ENCODE measurements at regions not wholly inside any gene's neighbourhood (a gene's known extent, or its start where the extent isn't known, plus 50 kb on each side); places are given as distances from the start of the nearest gene placed in this dataset.

GRCh38 chr9:135297456-135298075 lies 182.0 kb upstream of the PPP1R26 start:
- Histone ChIP-seq H3K9ac (ENCODE audit: insufficient read depth in 1 of 2, low read depth in 2 of 2, low read length in 2 of 2) (no peak overlapping the region), H3K27me3 (ENCODE audit: control insufficient read depth in 2 of 2, insufficient read depth in 2 of 2, low read length in 2 of 2) (peaks cover 9 to 60% of the 10 kb centered on the region in 2 experiments; a peak in 3 of 5 replicates), H3K4me2 (ENCODE audit: insufficient read depth, low read length) (no peak overlapping the region), H3K79me2 (ENCODE audit: control insufficient read depth, insufficient read depth, low read length) (no peaks in the 10 kb centered on the region), H4K20me1 (replicated peaks; ENCODE audit: control insufficient read depth, insufficient read depth, low read length) (peaks cover 4% of the 10 kb centered on the region; the same call in 1 of the 2 replicates), H3K9me1 (ENCODE audit: control insufficient read depth, insufficient read depth, low read length) (no peaks in the 10 kb centered on the region), H3K4me1 (replicated peaks in 1 of 2; ENCODE audit: control insufficient read depth in 2 of 2, insufficient read depth in 2 of 2, low read length in 2 of 2) (no peaks in the 10 kb centered on the region), H2AFZ (ENCODE audit: low read depth, low read length) (no peak overlapping the region), H3K27ac (ENCODE audit: extremely low read depth, low read depth, low read length) (no peak overlapping the region), H3K36me3 (ENCODE audit: control insufficient read depth, insufficient read depth, low read length) (no peaks in the 10 kb centered on the region), H3K4me3 (no peak overlapping the region), H3K9me3 (replicated peaks; ENCODE audit: control insufficient read depth, insufficient read depth, low read depth, low read length) (no peaks in the 10 kb centered on the region)
- intact Hi-C loops (cut with micrococcal nuclease) (no loop called here), in situ Hi-C loops (cut with MboI) (no loop called here)
- ChIA-PET POLR2A (no interaction called here), CTCF (ENCODE audit: low intra/inter-chr PET ratio) (no interaction called here)
- BruUV-seq (replicated peaks), result no TSS peak
- 0% methylated on average over 16 of the region's 16 CpGs for WGBS (ENCODE audit: insufficient coverage, low coverage, missing lambda C conversion rate)
- DNase-seq (ENCODE audit: extremely low read depth in 1 of 4, low spot score in 3 of 4) (no peak), FAIRE-seq (no peak), ATAC-seq (no peak)
- TF ChIP-seq MYC (IDR thresholded peaks at IDR 0.05; ENCODE audit: low read depth, low read length) (no peak), MYC (CRISPR knock-in tag; IDR thresholded peaks at IDR 0.05; ENCODE audit: borderline replicate concordance, low read depth) (no peak), CREM (IDR thresholded peaks at IDR 0.05; ENCODE audit: low read depth) (no peak), SRSF1 (IDR thresholded peaks at IDR 0.05; ENCODE audit: low read depth, low read length) (no peak), SRSF7 (optimal IDR thresholded peaks at IDR 0.05; ENCODE audit: low read depth, low read length) (no peak), CUX1 (CRISPR knock-in tag; IDR thresholded peaks at IDR 0.05) (no peak), ZNF583 (CRISPR knock-in tag; IDR thresholded peaks at IDR 0.05) (no peak), ZNF263 (CRISPR knock-in tag; IDR thresholded peaks at IDR 0.05; ENCODE audit: borderline replicate concordance) (no peak), SP2 (IDR thresholded peaks at IDR 0.05; ENCODE audit: extremely low read depth, low read depth, low read length, poor library complexity, severe bottlenecking) (no peak), ZBTB9 (CRISPR knock-in tag; IDR thresholded peaks at IDR 0.05) (no peak), PHB2 (IDR thresholded peaks at IDR 0.05; ENCODE audit: low read depth) (no peak), ZBTB12 (CRISPR knock-in tag; IDR thresholded peaks at IDR 0.05) (no peak), ELF2 (CRISPR knock-in tag; IDR thresholded peaks at IDR 0.05) (no peak), MEF2D (tag; conservative IDR thresholded peaks at IDR 0.05; ENCODE audit: low read depth) (no peak), ZNF384 (IDR thresholded peaks at IDR 0.05; ENCODE audit: low read depth, low read length) (no peak)

All from K562 (cell line).